Body of pancreas (tissue), 4 donors: ENCODE measurements at regions not wholly inside any gene's neighbourhood (a gene's known extent, or its start where the extent isn't known, plus 50 kb on each side); places are given as distances from the start of the nearest gene placed in this dataset.

Source experiments
- POLR2A ChIP-seq, 3 donors: fragments of 450-650 bp; IDR thresholded peaks; one replicate each; pipeline ENCODE4 v1.6.1; 2016; ENCODE audit warnings: antibody characterized with exemption in 3 of 3, mild to moderate bottlenecking in 2 of 3
- TF ChIP-seq, protein P1 (sequence below), 7 experiments: fragments of 450-650 bp in 4 of 7; fragments of 200-600 bp in 3 of 7; sonication (generic) in 3 of 7; IDR thresholded peaks; one replicate each; pipeline ENCODE4 v1.5.1; 2016 to 2019; ENCODE audit warnings: antibody characterized with exemption in 7 of 7

DNA sequence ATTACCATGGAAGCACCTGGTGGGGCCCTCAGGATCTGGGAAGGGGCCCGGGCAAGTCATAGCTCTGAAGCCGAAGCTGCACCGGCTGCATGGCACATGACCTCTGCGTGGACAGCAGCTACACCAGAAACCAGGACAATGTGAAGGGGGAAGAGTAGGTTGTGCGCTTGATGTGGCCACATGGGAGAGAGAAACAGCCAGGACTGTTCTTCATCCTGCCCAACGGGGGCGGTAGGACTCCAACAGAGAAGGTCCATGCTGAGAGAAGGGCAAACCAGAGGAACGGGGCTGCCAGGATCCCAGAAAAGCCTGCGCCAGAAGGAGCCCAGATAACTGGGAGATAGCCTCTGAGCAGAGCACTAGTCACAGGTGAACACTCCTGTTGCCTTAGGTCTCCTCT is 54.9 kb upstream of the PRR20G start:
- TF ChIP-seq, protein P1, sequence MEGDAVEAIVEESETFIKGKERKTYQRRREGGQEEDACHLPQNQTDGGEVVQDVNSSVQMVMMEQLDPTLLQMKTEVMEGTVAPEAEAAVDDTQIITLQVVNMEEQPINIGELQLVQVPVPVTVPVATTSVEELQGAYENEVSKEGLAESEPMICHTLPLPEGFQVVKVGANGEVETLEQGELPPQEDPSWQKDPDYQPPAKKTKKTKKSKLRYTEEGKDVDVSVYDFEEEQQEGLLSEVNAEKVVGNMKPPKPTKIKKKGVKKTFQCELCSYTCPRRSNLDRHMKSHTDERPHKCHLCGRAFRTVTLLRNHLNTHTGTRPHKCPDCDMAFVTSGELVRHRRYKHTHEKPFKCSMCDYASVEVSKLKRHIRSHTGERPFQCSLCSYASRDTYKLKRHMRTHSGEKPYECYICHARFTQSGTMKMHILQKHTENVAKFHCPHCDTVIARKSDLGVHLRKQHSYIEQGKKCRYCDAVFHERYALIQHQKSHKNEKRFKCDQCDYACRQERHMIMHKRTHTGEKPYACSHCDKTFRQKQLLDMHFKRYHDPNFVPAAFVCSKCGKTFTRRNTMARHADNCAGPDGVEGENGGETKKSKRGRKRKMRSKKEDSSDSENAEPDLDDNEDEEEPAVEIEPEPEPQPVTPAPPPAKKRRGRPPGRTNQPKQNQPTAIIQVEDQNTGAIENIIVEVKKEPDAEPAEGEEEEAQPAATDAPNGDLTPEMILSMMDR (IDR thresholded peaks at IDR 0.05): no peak
- TF ChIP-seq POLR2A (IDR thresholded peaks at IDR 0.05): no peak
